ENCODE measurements at regions not wholly inside any gene's neighbourhood (a gene's known extent, or its start where the extent isn't known, plus 50 kb on each side); places are given as distances from the start of the nearest gene placed in this dataset.
A peak's percentile ranks its signal among the peaks of the same experiment; 100 is the strongest.

DNA sequence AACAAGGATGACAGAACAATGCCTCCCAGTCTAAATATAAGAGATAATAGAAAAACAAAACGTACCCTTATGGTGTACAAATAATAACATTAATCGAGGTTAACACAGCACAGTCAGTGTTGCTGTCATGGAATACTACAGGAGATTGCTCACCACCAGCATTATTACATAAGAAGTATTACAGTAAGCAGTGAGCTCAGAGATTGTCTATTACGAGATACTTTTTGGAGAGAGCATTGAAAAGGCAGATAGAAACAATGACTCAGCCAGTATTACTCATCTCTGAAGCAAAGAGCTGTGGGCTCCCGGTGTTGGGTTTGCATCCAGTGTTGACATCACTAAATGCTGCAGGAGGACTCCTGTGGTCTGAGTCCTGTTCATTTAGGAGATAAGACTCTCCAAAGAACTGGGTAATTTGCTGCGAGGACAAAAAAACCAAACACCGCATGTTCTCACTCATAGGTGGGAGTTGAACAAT is 191.9 kb upstream of the SEMA6A start:
- Histone ChIP-seq H3K36me3 (no peaks in the 10 kb centered on the region), H3K4me1 (peaks cover 0 to 36% (median 12%) of the 10 kb centered on the region in 3 donors), H3K27ac (peak overlapping the region in 2 of 4 donors; percentile 14 to 30), H3K27me3 (no peaks in the 10 kb centered on the region), H3K4me3 (no peak overlapping the region), H3K9me3 (no peaks in the 10 kb centered on the region)
- TF ChIP-seq, protein P1, sequence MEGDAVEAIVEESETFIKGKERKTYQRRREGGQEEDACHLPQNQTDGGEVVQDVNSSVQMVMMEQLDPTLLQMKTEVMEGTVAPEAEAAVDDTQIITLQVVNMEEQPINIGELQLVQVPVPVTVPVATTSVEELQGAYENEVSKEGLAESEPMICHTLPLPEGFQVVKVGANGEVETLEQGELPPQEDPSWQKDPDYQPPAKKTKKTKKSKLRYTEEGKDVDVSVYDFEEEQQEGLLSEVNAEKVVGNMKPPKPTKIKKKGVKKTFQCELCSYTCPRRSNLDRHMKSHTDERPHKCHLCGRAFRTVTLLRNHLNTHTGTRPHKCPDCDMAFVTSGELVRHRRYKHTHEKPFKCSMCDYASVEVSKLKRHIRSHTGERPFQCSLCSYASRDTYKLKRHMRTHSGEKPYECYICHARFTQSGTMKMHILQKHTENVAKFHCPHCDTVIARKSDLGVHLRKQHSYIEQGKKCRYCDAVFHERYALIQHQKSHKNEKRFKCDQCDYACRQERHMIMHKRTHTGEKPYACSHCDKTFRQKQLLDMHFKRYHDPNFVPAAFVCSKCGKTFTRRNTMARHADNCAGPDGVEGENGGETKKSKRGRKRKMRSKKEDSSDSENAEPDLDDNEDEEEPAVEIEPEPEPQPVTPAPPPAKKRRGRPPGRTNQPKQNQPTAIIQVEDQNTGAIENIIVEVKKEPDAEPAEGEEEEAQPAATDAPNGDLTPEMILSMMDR (IDR thresholded peaks at IDR 0.05) = no peak
- TF ChIP-seq POLR2A (IDR thresholded peaks at IDR 0.05) = no peak
- intact Hi-C loops (cut with DNase I) = no loop called here
- WGBS, 2 donors = 25 to 33% methylated on average over 6 of the region's 6 CpGs
- DNase-seq = no peak

DNA sequence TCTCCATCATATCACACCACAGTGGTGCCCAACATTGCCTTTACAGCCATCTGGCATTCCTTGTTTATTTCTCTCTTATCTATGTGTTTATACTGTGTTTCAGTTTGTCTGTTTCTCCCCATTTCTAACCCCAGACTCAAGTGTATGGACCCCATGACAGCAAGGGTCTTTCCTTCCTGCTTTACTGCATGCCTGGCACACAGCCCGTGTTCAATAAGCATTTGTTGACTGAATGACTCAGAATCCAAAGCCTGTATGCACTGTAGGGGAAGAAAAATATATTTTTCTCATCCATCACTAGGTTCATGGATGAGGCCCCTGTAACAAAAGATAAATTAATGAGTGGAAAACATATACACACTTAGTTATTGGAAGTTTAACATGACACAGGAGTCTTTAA is 190.8 kb upstream of the SEMA6A start:
- TF ChIP-seq POLR2A (IDR thresholded peaks at IDR 0.05) = no peak
- TF ChIP-seq, protein P1 (IDR thresholded peaks at IDR 0.05) = no peak
- 20 to 30% methylated on average over 1 of the region's 1 CpG for WGBS, 2 donors
- Histone ChIP-seq H3K4me1 (peaks cover 0 to 29% (median 4%) of the 10 kb centered on the region in 3 donors), H3K36me3 (no peaks in the 10 kb centered on the region), H3K4me3 (no peak overlapping the region), H3K9me3 (no peaks in the 10 kb centered on the region), H3K27me3 (no peaks in the 10 kb centered on the region), H3K27ac (peak overlapping the region in 1 of 4 donors; percentile 67)
- intact Hi-C loops (cut with DNase I) = no loop called here
- no peak for DNase-seq

DNA sequence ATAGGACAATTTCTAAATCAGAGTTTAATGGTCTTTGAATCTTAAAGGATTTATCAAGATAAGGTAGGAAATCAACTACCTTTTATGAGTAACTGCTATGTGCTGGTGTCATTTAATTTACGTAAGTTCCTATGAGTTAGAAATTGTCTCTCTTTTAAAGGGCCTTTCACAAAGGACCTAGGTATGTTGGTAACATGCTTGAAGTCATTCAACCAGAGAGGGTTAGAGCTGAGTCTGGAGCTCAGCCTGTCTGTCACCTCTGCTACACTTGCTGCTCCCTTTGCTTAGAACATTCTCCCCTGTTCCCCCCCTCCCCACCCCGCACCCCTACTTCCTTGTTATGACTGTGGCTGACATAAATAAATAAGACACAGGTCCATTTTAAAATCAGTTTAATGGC is 190.3 kb upstream of the SEMA6A start:
- DNase-seq = no peak
- no peak overlapping the region for H3K4me3 ChIP-seq
- TF ChIP-seq POLR2A (IDR thresholded peaks at IDR 0.05) = no peak
- TF ChIP-seq, protein P1 (IDR thresholded peaks at IDR 0.05) = no peak
- H3K27ac ChIP-seq = peak overlapping the region in 1 of 4 donors; percentile 67
- H3K36me3 ChIP-seq = no peaks in the 10 kb centered on the region
- WGBS, 2 donors = 72 to 75% methylated on average over 2 of the region's 2 CpGs
- intact Hi-C loops (cut with DNase I) = no loop called here
- no peaks in the 10 kb centered on the region for H3K9me3 ChIP-seq
- peaks cover 0 to 29% (median 4%) of the 10 kb centered on the region in 3 donors for H3K4me1 ChIP-seq
- H3K27me3 ChIP-seq = no peaks in the 10 kb centered on the region

DNA sequence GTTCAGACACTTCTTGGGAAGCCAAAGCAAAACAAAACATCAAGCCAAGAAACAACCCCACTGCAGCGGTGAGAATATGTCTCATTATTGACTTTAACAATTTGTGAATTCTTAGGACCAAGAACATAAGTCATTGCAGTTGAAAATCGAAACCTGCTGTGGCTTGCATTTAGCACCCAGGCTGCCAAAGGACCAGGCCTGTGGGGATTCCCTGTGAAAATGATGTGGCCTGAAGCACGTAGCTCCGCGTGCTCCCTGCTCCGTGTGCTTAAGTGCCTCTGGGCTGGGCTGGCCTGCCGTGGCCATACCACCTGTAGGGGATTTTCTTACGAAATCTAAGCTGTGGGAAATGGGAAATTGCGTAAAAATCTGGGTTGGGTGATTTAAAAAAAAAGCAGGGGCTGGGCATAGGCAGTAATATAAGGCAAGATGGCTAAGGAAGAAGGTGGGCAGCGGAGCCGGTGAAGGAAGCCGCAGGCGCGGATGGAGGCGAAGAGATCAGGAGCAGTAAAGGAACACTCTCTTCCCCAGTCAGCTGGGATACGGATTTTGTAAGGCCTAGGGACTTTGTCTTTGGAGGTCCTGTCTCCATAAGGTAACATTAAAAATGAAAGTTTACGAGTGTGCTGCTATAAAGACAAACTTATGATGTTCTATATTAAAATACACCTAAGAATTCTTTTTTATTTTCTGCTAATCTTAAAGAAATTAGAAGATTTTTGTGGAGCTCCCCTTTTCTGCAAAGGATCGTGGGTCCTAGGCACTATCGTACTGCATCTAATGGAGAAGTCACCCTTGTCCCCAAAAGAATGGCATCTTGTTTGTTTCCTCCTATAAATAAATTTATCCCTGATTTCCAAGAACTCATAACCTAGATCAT is 189.6 kb upstream of the SEMA6A start:
- DNase-seq = no peak
- TF ChIP-seq POLR2A (IDR thresholded peaks at IDR 0.05) = no peak
- TF ChIP-seq, protein P1 (IDR thresholded peaks at IDR 0.05) = no peak
- WGBS, 2 donors = 57 to 58% methylated on average over 16 to 19 of the region's 19 CpGs
- peak overlapping the region in 1 of 4 donors; percentile 1 for H3K4me3 ChIP-seq
- H3K27ac ChIP-seq = peak overlapping the region in 3 of 4 donors; percentile 10 to 67 (median 58)
- no peaks in the 10 kb centered on the region for H3K9me3 ChIP-seq
- H3K36me3 ChIP-seq = no peaks in the 10 kb centered on the region
- peaks cover 0 to 29% (median 4%) of the 10 kb centered on the region in 3 donors for H3K4me1 ChIP-seq
- intact Hi-C loops (cut with DNase I) = no loop called here
- H3K27me3 ChIP-seq = no peaks in the 10 kb centered on the region
